ENCODE measurements at regions not wholly inside any gene's neighbourhood (a gene's known extent, or its start where the extent isn't known, plus 50 kb on each side); places are given as distances from the start of the nearest gene placed in this dataset.

- Mint-ChIP-seq H3K27ac (no peak overlapping the region; the same call in 1 of the 2 replicates), H3K4me3 (no peak overlapping the region), H3K27me3 (ENCODE audit: low read depth) (no peaks in the 10 kb centered on the region), H3K9me3 (no peaks in the 10 kb centered on the region), H3K36me3 (no peaks in the 10 kb centered on the region), H3K4me1 (peaks cover 42% of the 10 kb centered on the region)
- no peak for ATAC-seq
- TF ChIP-seq CTCF (IDR thresholded peaks at IDR 0.05) (no peak), MAX (CRISPR knock-in tag; IDR thresholded peaks at IDR 0.05) (no peak), IRF2 (CRISPR knock-in tag; IDR thresholded peaks at IDR 0.05; ENCODE audit: borderline replicate concordance, low read depth) (no peak), AR (CRISPR knock-in tag; IDR thresholded peaks at IDR 0.05) (no peak), PREB (CRISPR knock-in tag; IDR thresholded peaks at IDR 0.05; ENCODE audit: borderline replicate concordance) (no peak), MYBL2 (CRISPR knock-in tag; IDR thresholded peaks at IDR 0.05) (no peak), ZNF425 (CRISPR knock-in tag; conservative IDR thresholded peaks at IDR 0.05) (no peak), ZNF232 (CRISPR knock-in tag; IDR thresholded peaks at IDR 0.05) (no peak), KAT7 (CRISPR knock-in tag; IDR thresholded peaks at IDR 0.05; ENCODE audit: borderline replicate concordance) (no peak), ATF6 (CRISPR knock-in tag; IDR thresholded peaks at IDR 0.05) (no peak), GTF2I (CRISPR knock-in tag; conservative IDR thresholded peaks at IDR 0.05) (no peak), NFE2L1 (CRISPR knock-in tag; IDR thresholded peaks at IDR 0.05) (no peak), SOX15 (CRISPR knock-in tag; IDR thresholded peaks at IDR 0.05) (no peak), NR3C1 (CRISPR knock-in tag; conservative IDR thresholded peaks at IDR 0.05; ENCODE audit: low read depth) (no peak), ERG (CRISPR knock-in tag; IDR thresholded peaks at IDR 0.05) (no peak), GABPB1 (CRISPR knock-in tag; IDR thresholded peaks at IDR 0.05) (no peak)
- ChIA-PET POLR2A (no interaction called here), CTCF (interaction anchor here (1.9 to 3.2 kb wide), 2 partner anchors 10 to 409 kb away, joined by 6 to 11 read pairs; no protein-coding TSS in a partner anchor)
- DNase-seq (ENCODE audit: low spot score) = no peak
Observed at GRCh38 chr10:114713525-114714090, 55.5 kb upstream of the ABLIM1 start.

Measured in WTC11 (cell line).